ENCODE measurements at regions not wholly inside any gene's neighbourhood (a gene's known extent, or its start where the extent isn't known, plus 50 kb on each side); places are given as distances from the start of the nearest gene placed in this dataset.
A peak's percentile ranks its signal among the peaks of the same experiment; 100 is the strongest.

DNA sequence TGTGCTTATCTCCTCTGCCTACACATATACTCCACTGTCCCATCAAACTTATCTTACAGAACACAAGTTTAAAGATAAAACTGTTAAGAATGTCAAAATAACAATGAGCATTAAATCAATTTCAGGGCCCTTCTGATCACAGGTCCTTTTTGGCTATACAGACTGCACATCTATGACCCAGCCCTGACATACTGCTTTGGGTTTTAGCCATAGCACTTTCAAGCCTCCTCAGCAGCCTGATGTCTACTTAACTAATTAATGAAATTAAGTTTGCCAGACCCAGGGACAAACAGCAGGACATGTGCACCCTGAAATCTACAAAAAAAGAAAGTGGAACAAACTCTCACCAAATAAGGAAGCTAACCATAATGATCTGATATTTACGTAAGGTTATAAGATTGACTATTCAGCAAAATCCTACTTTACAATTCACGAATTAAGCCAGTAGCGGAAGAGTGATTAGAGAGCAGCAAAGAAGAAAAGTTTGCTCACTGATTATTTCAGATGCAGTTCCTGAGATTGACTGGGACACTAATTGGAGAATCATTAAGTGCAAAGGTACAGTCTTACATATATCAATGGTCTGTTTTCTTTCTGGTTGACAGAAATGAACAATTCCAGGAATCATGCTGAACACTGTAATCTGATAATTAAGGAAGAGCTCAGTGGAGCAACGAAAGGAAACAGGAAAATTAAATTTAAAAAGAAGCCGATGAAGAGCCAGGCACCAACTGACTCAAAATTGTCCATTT is 669.3 kb upstream of the LRRN3 start:
- TF ChIP-seq GATA2 (IDR thresholded peaks at IDR 0.05; ENCODE audit: low read depth, low read length) (peak; percentile 58; the same call in 1 of the 2 replicates), GATA3 (IDR thresholded peaks at IDR 0.05; ENCODE audit: low read depth, low read length) (peak; percentile 85)

Measured in SH-SY5Y (cell line).